GM21447 (cell line): ENCODE measurements at regions not wholly inside any gene's neighbourhood (a gene's known extent, or its start where the extent isn't known, plus 50 kb on each side); places are given as distances from the start of the nearest gene placed in this dataset.
"Not testable (repeated sequence)": the region's sequence is repeated elsewhere in the genome, so short reads cannot be mapped to it uniquely, and the experiment has no call there.

Experiments
- ATAC-seq: cut with Tn5 transposase; IDR thresholded peaks from one replicate; pipeline ENCODE4 v1.9.1; 2021; ENCODE audit not compliant: unreplicated experiment

DNA sequence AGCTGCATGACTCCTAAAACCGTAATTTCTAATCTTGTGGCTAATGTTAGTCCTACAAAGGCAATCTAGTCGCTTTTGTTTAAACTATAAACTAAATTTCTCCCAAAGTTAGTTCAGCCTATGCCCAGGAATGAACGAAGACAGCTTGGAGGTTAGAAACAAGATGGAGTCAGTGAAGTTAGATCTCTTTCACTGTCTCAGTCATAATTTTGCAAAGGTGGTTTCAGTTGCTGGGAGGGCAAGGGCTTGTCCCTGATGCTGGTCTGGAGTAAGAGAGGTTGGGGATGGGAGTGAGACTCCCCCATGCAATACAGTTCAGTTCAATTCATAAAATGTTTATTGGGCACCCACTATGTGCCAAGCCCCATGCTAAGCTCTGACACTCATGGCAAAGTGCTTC lies 362.1 kb downstream of the TYW1 start:
- not testable (repeated sequence) for ATAC-seq

DNA sequence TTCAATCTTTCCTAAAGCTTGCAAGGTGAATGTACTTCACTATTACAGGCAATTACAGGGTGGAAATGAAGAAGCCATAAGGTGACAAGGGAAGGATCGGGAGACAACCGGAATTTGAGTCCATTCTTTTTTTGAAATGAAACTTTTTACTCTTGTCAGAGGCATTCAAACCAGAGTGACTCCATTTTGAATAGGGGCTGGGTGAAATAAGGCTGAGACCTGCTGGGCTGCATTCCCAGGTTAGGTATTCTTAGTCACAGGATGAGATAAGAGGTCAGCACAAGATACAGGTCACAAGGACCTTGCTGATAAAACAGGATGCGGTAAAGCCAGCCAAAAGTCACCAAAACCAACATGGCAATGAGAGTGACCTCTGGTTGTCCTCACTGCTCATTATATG lies 363.3 kb downstream of the TYW1 start:
- ATAC-seq: no peak

DNA sequence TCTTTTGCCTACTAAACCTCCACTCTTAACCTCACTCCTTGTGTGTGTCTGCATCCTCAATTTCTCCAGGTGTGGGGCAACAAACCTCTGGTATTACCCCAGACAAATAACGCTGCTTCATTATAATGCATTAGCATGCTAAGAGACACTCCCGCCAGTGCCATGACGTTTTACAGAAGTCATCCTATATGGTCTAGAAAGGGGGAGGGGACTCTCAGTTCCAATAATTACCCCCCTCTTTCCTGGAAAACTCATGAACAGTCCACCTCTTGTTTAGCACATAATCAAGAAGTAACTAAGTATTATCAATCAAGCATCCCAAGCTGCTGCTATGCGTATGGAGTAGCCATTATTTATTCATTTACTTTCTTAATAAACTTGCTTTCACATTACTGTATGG lies 364.5 kb downstream of the TYW1 start:
- ATAC-seq: no peak

DNA sequence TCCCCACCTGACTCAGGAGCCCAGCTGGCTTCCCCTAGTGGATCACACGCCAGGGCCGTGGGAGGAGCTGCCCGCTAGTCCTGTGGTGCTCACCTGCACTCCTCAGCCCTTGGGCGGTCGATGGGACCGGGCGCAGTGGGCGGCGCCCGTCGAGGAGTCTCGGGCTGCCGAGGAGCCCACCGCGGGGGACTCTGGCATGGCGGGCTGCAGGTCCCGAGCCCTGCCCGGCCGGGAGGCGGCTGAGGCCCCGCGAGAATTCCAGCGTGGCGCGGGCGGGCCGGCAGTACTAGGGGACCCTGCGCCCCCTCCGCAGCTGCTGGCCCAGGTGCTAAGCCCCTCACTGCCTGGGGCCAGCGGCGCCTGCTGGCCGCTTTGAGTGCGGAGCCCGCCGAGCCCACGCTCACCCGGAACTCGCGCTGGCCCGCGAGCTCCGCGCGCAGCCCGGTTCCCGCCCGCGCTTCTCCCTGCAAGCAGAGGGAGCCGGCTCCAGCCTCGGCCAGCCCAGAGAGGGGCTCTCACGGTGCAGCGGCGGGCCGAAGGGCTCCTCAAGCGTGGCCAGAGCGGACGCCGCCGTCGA lies 367.9 kb downstream of the TYW1 start:
- no peak for ATAC-seq

DNA sequence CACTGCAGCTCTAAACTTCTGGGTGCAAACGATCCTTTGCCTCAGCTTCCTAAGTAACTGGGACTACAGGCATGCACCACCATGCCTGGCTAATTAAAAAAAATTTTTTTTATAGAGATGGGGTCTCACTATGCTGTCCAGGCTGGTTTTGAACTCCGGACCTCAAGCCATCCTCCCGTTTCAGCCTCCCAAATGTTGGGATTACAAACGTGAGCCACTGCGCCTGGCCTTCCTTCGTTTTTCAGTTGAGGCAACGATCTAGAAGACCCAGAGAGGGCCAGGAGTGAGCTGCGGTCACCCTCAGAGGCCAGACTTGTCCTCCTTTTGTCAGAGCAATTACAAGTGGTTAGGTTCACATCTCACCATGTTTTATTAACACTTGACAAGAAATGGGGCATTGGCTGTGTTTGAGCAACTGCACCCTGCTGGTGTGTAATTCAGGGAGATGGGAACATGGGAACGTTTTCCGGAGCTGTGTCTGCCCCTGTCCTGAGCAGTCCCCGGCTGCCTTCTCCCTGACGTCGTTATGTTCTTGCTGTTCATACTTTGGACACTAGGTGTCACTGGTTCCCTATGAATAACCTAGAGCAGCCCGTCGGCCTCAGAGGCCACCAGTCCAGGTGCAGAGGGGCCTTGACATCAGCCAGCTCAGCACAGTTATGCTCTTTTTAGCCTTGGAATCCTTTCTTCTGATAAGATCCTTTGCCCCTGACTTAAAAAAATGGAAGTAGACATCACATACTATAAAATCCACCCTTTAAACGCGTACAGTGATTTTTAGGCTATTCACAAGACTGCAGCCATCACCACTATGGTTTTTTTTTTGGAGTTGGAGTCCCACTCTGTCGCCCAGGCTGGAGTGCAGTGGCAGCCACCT lies 375.0 kb downstream of the TYW1 start:
- peak; percentile 76 for ATAC-seq

DNA sequence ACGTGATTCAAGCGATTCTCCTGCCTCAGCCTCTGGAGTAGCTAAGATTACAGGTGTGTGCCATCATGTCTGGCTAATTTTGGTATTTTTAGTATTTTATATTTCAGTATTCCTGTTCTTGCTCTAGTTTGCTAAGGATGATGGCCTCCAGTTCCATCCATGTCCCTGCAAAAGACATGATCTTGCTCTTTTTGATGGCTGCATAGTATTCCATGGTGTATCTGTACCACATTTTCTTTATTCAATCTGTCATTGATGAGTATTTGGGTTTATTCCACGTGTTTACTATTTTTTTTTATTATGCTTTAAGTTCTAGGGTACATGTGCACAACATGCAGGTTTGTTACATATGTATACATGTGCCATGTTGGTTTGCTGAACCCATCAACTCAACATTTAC lies 376.8 kb downstream of the TYW1 start:
- ATAC-seq: not testable (repeated sequence)

DNA sequence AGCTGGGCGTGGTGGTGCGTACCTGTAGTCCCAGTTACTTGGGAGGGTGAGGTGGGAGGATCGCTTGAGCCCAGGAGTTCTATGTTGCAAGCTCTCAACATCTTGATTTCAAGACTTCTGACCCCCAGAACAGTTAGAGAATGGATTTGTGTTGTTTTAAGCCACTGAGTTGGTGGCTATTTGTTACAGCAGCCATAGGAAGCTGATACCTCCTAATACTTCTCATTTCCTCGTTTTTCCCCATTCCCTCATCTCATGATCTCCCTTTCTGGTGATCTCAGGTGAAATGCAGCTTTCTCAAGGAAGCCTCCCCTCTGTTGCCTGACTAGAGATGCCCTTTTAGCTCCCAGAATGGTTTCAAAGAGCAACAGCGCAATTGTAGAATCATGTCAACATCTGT lies 378.8 kb downstream of the TYW1 start:
- ATAC-seq: no peak

DNA sequence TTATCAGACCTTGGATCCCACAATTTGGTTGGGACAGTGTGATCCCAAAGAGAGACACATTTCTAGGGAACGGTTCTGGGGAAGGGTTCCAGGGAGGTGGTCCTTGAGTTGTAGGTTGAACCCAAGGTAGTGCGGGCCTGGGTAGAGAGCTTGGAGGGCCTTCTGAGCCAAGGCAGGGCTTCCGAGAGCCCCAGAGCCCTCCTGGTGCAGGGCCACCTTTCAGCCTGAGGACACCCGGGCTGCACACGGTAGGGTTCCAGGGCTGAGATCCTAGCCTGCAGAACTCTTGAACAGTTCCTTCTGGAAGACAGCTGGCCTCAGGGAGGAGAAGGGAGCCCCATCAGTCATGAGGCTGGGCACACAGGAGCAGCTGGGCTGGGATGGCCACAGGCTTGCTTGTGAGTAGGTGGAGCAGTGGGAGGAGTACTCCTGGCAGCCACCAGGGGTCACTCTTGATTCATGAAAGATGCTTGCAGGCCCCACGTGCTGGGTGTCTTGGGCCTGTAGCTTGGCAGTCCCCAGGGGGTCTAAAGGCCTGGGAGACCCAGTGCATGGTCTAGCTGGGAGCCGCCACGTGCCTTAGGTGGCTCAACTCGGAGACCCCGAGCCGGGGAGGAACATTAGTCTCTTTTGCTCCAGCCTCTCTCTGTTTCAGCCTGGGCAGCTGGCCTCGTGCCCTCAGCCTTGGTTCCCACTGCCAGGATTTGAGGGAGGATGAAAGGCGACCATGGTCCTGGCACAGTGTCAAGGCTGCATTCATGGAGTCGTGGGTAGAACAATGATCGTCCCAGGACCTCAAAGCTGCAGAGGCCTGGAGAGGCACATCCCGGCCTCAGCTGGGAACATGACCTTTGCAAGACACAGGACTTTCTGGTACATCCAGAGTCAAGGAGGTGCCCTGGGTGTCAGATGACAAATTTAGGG lies 381.6 kb downstream of the TYW1 start:
- peak; percentile 77 for ATAC-seq

DNA sequence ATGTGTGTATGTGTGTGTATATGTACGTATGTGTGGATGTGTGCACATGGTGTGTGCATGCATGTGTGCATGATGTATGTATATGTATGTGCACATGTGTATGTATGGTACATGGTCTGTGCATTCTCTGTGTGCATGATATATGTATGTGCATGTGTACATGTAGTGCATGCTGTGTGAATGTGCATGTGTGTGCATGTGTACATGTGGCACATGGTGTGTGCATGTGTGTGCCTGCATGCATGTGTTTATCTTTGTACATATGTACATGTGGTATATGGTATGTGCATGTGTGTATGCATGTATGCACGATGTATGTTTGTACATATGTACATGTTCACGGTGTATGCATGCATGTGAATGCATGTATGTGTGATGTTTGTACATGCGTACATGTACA lies 383.7 kb downstream of the TYW1 start:
- ATAC-seq: no peak

DNA sequence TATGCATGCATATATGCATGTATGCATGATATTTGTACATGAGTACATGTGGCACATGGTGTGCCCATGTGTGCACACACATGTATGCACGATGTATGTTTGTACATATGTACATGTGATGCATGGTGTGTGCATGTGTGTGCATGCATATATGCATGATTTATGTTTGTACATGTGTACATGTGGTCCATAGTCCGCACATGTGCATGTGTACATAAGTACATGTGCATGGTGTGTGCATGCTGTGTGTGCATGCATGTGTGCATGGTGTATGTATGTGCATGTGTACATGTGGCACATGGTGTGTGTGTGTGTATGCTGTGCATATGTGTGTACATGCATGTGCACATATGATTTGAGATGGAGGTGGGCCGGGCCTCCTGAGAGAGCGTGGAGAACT lies 384.2 kb downstream of the TYW1 start:
- no peak for ATAC-seq

DNA sequence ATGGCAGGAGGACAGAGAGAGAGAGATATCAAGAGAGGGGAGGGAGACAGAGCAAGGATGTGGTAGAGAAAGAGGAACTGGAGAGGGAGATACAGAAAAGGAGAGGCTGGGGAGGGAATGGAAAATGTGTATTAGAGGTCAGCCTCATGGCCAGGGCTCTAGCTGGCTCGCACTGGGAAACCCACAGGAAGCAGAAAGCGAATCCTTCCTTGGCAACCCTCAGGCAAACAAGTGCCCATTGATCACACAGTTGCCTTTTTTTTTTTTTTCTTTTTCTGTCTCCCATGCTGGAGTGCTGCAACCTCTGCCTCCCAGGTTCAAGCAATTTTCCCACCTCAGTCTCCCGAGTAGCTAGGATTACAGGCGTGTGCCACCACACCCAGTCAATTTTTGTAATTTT lies 391.2 kb downstream of the TYW1 start:
- ATAC-seq: no peak

DNA sequence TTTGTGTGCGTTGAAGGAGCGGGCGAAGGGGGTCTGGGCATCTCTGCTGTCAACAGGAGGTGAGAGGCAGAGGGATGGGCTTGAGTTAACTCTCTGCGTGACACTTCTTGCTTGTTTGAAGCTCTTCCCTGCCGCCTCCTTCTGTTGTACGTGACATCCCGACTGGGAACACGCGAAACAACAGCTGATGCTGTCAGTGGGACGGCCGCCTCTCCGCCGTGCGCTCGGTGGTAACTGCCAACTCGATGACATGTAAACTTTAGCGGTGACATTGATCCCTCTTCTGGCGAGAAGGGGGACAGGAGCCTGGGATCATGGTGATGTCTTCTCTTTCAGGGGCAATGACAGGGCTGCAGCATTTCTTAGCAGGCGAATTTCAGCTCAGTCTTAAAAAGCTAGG lies 394.5 kb downstream of the TYW1 start:
- ATAC-seq: no peak

DNA sequence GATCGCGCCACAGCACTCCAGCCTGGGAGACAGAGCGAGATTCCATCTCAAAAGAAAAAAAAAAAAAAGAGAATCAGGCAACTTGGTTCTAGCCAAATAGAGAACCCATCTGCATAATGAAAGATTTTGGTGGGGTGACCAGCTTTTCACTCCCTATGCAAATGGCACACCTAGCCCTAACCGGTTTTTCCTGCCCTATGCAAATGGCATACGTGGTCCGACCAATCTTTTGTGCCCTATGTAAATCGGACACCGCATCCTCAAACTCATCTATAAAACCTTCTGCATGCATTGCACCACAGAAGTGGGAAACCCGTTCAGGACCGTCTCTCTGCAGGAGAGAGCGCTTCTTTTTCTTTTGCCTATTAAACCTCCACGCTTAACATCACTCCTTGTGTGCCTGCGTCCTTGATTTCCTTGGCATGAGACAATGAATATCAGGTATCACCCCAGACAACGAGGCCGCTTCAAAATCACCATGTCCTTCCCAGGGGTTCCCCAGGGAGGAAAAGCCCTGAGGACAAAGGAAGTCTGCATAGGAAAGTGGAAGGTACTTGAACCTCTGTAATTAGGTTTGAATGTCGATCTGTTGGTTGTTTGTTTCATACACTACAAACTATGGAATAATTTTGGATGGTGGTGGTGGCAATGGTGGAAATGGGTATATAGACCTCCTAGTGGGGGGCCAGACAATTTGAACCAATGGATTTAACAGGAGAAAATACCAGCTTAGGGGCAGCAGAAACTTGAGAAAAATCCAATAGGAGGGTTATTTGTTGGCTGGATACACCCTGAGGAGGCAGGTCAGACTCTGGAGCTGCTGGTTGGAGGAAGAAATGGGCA lies 396.2 kb downstream of the TYW1 start:
- ATAC-seq: no peak

DNA sequence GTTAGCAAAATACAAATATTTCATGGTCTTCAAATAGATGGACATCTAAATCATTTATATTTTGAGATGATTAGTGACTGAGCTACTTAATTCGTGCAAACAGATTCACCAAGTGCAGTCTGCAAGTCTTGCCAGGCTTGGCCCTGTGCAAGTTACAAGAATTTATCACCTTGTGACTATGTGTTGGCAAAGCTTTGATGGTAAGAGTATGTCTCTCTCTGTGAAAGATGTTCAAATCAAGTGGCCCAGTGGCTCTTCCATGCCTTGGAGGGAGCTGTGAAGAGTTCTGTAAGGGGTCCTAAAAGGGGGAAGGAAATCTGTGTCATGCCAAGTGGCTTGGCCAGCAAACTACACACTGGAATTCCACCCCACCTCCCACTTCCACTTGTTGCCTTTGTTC lies 397.3 kb downstream of the TYW1 start:
- no peak for ATAC-seq

DNA sequence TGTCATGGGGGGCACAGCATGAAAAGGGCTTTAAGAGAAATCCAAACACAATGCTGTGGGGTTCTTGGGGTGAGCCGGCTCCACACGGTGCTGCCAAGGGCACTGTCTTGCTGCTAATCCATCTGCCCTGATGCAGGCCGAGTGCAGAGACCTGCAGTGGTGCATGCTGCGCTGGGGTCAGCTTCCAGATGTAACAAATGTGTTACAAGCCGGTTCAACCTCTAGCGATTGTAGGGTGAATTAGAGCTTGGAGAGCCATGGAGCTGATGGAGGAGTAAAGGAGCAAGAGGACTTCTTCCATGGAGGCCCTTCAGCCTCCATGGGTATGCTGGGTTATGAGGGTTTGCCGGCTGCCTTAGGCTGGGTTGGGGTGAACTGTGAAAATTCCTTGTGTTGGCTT lies 402.3 kb downstream of the TYW1 start:
- ATAC-seq: no peak

DNA sequence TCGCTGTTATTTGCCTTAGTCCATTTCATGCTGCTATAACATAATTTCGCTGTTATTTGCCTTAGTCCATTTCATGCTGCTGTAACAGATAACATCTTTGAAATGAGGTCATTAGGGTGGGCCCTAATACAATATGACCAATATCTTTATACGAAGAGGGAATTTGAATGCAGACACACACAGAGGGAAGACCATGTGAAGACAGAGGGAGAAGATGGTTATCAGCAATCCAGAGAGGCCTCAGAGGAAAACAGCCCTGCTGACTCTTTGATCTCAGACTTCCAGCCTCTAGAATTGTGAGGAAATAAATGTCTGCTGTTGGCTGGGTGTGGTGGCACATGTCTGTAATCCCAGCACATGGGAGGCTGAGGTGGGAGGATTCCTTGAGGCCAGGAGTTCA lies 404.9 kb downstream of the TYW1 start:
- ATAC-seq: no peak

DNA sequence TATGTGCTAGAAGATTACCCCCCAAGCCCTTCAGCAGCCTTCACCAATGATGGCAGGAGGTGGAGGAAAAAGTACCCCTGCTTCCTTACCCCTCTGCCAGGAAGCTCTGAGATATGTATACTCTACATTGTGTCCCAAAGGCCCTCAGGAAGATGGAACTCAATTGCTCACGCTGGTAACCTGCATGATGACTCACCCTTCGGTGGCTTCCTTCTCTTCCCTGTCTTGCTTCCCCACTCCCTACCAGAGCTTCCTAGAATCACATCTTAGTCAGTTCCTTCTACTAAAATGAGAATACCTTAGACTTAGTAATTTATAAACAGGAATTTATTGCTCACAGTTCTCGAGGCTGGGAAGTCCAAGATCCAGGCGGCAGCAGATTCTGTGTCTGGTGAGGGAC lies 405.6 kb downstream of the TYW1 start:
- no peak for ATAC-seq

DNA sequence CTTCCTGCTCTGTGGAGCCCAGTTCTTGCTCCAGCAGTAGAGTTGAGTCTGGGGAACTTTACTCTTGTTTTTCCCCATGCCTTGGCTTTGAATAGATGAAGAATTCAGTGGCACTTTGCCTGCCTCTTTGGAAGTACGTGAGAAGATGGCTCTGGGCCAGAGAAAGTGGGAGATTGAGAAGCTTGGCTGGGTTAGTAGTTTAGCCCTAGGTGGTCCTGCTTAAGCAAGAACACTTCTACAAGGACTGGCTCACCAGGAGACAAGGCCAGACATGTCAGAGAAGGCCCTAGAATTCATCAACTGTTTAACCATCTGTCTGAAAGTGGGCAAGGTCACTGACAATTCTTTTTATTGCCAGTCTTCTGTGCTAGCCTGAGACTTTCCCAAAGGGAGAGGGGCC lies 410.3 kb downstream of the TYW1 start:
- no peak for ATAC-seq

DNA sequence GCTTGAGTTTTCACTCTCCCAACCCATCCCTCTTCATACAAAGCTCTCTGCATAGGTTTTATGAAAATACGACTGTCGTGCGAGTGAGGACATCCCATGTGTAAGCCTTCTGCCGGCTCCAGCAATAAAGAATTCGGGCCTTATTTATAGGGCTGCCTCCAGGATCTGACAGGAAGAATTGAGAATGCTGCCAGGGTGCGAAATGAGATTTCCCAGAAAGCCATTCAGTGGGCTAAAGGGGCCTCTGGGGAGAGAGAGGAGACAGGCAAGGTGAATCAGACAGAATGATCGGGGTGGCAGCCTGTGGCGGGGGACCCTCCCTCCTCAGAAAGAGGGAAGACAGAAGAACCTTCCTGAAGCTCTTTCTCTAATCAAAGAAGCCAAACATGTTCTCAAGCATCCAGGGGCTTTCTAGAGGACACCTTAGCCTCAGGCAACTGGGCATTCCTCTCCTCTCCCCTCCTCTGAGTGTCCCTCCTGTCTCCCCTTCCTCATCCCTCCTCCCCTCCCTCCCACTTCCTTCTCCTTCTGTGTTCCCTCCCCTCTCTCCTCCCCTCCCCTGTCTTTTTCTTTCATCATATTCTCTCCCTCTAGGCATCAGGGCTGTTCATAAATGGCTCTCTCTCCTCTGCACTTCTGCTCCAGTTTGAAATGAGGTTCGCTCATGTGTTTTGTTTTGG lies 410.9 kb downstream of the TYW1 start:
- no peak for ATAC-seq

DNA sequence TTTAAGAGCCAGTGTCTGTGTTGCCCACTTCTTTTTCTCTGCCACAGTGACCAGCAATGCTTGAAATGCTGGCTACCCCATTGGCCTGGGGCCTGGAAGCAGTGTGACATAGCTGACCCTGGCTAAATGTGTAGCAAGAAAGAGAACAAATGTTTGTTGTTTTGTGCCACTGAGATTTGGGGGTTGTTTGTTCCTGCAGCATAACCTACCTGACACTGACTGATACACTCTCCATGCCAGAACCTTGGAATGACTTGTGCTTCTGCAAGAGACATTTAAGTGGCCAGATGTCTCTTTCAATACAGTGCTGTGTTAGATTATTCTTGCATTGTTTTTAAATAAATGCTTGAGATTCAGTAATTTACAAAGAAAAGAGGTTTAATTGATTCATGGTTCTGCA lies 411.5 kb downstream of the TYW1 start:
- ATAC-seq: no peak
